Thoracic aorta (tissue), 2 donors: ENCODE measurements at regions not wholly inside any gene's neighbourhood (a gene's known extent, or its start where the extent isn't known, plus 50 kb on each side); places are given as distances from the start of the nearest gene placed in this dataset.
"Not testable (repeated sequence)": the region's sequence is repeated elsewhere in the genome, so short reads cannot be mapped to it uniquely, and the experiment has no call there.

ENCODE experiments used
- ATAC-seq: fragments of 150-250 bp; one replicate; pipeline ENCODE4 v1.8.0; 2017; ENCODE audit warnings: low read depth; ENCODE audit not compliant: insufficient number of reproducible peaks, low FRiP score
- DNase-seq: peaks from one replicate; pipeline ENCODE4 v3.0.0-alpha.2; 2020; ENCODE audit warnings: low spot score
- H3K27ac ChIP-seq, 2 donors: fragments of 200-600 bp; sonication (generic); 1 replicate in 1 of 2; 2 replicates in 1 of 2; pipeline ENCODE4 v1.5.1; 2016; ENCODE audit warnings: mild to moderate bottlenecking in 2 of 2, moderate library complexity in 2 of 2
- H3K27me3 ChIP-seq: fragments of 200-600 bp; sonication (generic); replicated peaks from 2 replicates; pipeline ENCODE4 v1.6.0; 2016; ENCODE audit warnings: mild to moderate bottlenecking; ENCODE audit not compliant: insufficient read depth
- H3K36me3 ChIP-seq: fragments of 200-600 bp; sonication (generic); one replicate; pipeline ENCODE4 v1.5.1; 2016
- H3K4me1 ChIP-seq, 2 donors: fragments of 200-600 bp; sonication (generic); 1 replicate in 1 of 2; 2 replicates in 1 of 2; pipeline versions ENCODE4 v1.5.1 to v1.6.0; 2016; ENCODE audit warnings: low read depth in 2 of 2, mild to moderate bottlenecking in 1 of 2; ENCODE audit not compliant: control insufficient read depth in 1 of 2
- H3K4me3 ChIP-seq: fragments of 200-600 bp; sonication (generic); 2 replicates; pipeline ENCODE4 v1.5.1; 2016; ENCODE audit warnings: mild to moderate bottlenecking
- H3K9me3 ChIP-seq: fragments of 200-600 bp; sonication (generic); 2 replicates; pipeline ENCODE4 v1.5.1; 2016
- CTCF ChIP-seq: fragments of 200-600 bp; sonication (generic); IDR thresholded peaks from one replicate; pipeline ENCODE4 v1.5.1; 2019; ENCODE audit warnings: antibody characterized with exemption

DNA sequence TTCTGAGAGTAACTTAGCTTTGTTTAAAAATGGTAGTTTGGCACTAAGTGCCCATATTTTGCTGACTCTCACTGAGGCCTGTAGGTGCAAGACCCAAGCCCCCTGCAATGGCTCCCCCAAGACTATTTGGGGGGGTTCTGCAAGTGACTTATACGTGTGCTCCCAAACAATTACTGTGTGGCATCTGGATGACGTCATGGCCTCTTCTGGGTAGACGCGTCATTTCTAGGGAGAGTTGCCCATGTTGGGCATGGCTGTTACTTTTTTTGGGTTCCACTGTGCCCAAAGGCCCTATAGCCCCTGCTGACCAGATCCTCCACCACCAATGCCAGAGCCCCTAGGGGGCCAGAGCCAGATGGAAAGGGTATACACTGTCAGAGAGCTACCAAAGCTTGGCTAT is 110.3 kb upstream of the MYLIP start:
- H3K36me3 ChIP-seq, result no peaks in the 10 kb centered on the region
- no peaks in the 10 kb centered on the region for H3K27me3 ChIP-seq
- no peaks in the 10 kb centered on the region for H3K9me3 ChIP-seq
- no peak overlapping the region for H3K4me3 ChIP-seq
- no peak overlapping the region for H3K27ac ChIP-seq
- ATAC-seq (no peak), DNase-seq (no peak)
- H3K4me1 ChIP-seq, result no peaks in the 10 kb centered on the region
- TF ChIP-seq CTCF, result no peak

DNA sequence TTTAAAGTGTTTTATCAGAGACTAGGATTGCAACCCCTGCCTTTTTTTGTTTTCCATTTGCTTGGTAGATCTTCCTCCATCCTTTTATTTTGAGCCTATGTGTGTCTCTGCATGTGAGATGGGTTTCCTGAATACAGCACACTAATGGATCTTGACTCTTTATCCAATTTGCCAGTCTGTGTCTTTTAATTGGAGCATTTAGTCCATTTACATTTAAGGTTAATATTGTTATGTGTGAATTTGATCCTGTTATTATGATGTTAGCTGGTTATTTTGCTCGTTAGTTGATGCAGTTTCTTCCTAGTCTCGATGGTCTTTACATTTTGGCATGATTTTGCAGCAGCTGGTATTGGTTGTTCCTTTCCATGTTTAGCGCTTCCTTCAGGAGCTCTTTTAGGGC is 114.6 kb upstream of the MYLIP start:
- not testable (repeated sequence) for H3K9me3 ChIP-seq, DNase-seq, ATAC-seq, H3K4me1 ChIP-seq, H3K4me3 ChIP-seq, H3K36me3 ChIP-seq, H3K27me3 ChIP-seq, H3K27ac ChIP-seq

DNA sequence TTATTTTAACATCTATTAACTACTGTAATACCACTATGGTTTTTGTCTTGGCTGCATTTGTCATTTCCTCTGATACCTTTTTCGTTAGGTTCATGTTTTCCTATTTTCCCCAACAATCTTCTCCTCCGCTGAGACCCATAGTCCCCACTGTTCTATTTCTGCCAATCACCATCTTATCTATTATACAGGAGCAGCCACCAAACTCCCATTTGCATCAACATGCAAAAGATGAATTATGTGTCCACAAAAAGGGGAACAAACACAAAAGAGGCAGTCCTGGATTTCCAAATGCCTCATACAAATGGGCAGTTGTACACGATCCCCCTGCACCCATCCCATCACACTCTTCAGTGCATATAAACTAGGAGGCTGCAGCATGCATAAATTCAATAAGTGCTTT is 121.7 kb upstream of the MYLIP start:
- DNase-seq (no peak), ATAC-seq (no peak)
- Histone ChIP-seq H3K9me3 (no peaks in the 10 kb centered on the region), H3K27me3 (no peaks in the 10 kb centered on the region), H3K36me3 (no peaks in the 10 kb centered on the region), H3K4me1 (no peaks in the 10 kb centered on the region), H3K4me3 (no peak overlapping the region), H3K27ac (no peak overlapping the region)
- no peak for TF ChIP-seq CTCF

- Histone ChIP-seq H3K9me3 (no peaks in the 10 kb centered on the region), H3K36me3 (no peaks in the 10 kb centered on the region), H3K4me1 (no peaks in the 10 kb centered on the region), H3K27me3 (no peaks in the 10 kb centered on the region), H3K4me3 (no peak overlapping the region), H3K27ac (no peak overlapping the region)
- no peak for TF ChIP-seq CTCF
- ATAC-seq, result no peak
- DNase-seq, result no peak
Measured at GRCh38 chr6:16006681-16007080, 122.2 kb upstream of the MYLIP start.

DNA sequence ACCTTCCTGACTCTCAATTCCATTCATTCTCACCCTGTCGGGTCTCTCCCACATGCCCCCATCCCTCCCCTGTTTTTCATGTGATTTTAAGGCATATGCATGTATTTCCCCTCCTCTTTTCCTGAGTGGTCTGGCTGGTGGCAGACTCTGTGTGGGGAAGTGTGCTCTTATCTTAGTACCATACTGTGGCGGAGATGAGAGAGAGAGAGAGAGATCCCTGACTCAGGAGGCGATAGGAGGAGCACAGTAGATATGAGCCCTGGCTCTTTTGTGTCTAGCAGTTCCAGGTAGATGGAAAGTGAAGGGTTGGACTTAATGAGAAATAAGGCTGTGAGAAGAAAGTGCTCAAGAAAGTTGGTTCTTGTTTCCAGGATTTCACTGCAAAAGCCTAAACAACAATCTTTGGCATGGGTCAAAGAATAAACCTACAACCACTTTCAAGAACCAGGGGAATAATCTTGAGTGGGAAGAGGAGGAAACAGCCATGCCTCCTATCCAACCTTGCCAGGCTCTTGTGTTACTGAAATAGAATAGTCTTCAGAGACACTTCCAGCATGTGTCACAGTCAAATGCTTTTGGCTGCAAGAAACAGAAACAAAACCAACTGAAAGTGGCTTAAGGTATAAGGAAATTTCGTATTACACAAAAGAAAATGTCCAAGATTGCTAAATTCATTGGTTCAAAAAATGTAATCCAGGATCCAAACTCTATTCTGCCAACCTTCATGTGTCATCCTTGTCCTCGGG is 123.8 kb upstream of the MYLIP start:
- Histone ChIP-seq H3K9me3 (no peaks in the 10 kb centered on the region), H3K27ac (no peak overlapping the region), H3K4me3 (no peak overlapping the region), H3K4me1 (no peaks in the 10 kb centered on the region), H3K27me3 (no peaks in the 10 kb centered on the region), H3K36me3 (no peaks in the 10 kb centered on the region)
- TF ChIP-seq CTCF, result no peak
- ATAC-seq, result no peak
- no peak for DNase-seq

DNA sequence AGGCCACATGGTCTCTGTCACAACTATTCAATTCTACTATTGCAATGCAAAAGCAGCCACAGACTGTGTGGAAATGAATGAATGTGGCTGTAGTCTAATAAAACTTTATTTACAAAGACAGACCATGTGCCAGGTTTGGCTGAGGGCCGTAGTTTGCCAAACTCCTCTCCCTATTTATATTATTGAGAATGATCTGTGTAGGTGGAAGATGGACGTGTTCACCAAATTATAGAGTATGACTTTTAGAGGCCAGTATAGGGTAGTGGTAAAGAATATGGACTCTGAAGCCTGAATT is 125.7 kb upstream of the MYLIP start:
- Histone ChIP-seq H3K27ac (no peak overlapping the region), H3K9me3 (no peaks in the 10 kb centered on the region), H3K4me1 (no peaks in the 10 kb centered on the region), H3K27me3 (no peaks in the 10 kb centered on the region), H3K4me3 (no peak overlapping the region), H3K36me3 (no peaks in the 10 kb centered on the region)
- TF ChIP-seq CTCF, result no peak
- ATAC-seq (no peak), DNase-seq (no peak)
